Omental fat pad (tissue), 3 donors: ENCODE measurements at regions not wholly inside any gene's neighbourhood (a gene's known extent, or its start where the extent isn't known, plus 50 kb on each side); places are given as distances from the start of the nearest gene placed in this dataset.

ENCODE experiments used
- ATAC-seq: fragments of 150-250 bp; one replicate; pipeline ENCODE4 v1.9.1; 2016; ENCODE audit warnings: mild to moderate bottlenecking, moderate library complexity; ENCODE audit not compliant: low FRiP score
- DNase-seq: peaks from one replicate; pipeline ENCODE4 v3.0.0-alpha.2; 2019; ENCODE audit warnings: low spot score
- TF ChIP-seq, protein P1 (sequence below), 3 donors: fragments of 450-650 bp; IDR thresholded peaks; one replicate each; pipeline ENCODE4 v1.5.1; 2016 to 2017; ENCODE audit warnings: antibody characterized with exemption in 3 of 3, mild to moderate bottlenecking in 3 of 3, moderate library complexity in 2 of 3

DNA sequence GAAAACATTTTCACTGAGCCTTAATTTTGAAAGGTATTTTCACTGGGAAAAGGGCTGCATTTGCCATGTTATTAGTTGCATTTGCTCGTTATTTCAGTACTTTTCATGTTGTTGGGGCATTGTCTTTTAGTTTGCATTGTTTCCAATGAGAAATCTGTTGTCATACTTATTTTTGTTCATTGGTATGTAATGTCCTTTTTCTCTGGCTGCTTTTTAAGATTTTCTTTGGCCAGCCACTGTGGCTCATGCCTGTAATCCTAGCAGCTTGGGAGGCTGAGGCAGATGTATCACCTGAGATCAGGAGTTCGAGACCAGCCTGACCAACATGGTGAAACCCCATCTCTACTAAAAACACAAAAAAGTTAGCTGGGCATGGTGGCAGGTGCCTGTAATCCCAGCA lies 379.9 kb downstream of the SAMD5 start:
- ATAC-seq (no peak), DNase-seq (no peak)
- TF ChIP-seq, protein P1, sequence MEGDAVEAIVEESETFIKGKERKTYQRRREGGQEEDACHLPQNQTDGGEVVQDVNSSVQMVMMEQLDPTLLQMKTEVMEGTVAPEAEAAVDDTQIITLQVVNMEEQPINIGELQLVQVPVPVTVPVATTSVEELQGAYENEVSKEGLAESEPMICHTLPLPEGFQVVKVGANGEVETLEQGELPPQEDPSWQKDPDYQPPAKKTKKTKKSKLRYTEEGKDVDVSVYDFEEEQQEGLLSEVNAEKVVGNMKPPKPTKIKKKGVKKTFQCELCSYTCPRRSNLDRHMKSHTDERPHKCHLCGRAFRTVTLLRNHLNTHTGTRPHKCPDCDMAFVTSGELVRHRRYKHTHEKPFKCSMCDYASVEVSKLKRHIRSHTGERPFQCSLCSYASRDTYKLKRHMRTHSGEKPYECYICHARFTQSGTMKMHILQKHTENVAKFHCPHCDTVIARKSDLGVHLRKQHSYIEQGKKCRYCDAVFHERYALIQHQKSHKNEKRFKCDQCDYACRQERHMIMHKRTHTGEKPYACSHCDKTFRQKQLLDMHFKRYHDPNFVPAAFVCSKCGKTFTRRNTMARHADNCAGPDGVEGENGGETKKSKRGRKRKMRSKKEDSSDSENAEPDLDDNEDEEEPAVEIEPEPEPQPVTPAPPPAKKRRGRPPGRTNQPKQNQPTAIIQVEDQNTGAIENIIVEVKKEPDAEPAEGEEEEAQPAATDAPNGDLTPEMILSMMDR (IDR thresholded peaks at IDR 0.05): no peak

DNA sequence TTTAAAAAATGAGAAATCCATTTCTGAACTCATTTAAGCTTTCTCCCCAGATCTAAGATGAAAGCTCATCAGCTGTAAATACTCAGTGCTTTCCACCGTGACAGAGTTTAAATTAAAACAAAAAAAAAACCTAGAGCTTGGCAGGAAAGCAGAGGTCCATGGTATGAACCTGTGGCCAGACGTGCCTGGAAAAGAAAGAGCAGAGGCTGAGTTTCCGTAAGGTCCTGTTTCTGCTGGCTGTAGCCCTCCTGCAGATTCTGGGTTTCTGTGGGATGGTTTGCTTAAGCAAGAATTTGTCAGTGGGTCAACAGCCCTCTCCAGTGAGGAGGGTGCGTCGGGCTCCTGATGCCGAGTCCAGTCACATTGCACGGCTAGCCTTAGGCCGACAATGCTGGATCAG lies 383.2 kb downstream of the SAMD5 start:
- TF ChIP-seq, protein P1 (IDR thresholded peaks at IDR 0.05): no peak
- ATAC-seq (no peak), DNase-seq (no peak)

DNA sequence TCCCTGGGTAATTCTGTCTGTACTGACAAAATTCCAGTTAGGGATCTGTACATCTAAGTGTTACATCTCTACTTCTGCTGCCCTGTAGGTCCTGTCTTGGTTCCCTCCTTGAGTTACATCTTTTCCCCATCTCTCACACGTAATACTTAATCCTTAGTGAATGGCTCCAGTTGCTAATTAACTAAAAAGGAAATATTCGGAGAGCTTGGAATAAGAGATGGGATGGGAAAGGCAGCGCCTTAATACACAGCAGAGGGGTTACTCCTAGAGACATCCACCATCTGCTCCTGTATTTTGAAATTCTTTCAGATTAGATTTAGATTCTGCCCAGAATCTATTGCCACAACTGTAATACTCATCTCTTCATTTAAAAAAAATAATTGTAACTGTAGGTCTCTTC lies 384.0 kb downstream of the SAMD5 start:
- DNase-seq (no peak), ATAC-seq (no peak)
- TF ChIP-seq, protein P1 (IDR thresholded peaks at IDR 0.05): no peak

DNA sequence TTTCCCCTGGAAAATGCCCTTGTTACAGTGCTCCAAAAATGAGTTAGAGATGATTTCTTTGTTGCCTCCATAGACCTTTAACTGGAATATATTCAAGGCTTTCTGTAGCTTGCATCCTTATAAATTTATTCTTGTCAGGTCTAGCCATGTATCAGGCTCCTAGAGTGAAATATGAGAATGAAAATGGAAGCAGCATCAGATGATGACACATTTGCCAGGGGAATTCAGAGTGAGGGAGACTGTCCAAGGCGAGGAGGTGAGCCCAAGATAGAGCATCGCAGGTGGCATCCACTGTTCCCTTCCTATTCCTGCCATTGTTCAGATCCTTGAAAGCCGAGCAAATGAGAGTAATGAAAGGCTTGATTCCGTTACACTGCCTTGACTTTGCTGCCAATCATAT lies 386.8 kb downstream of the SAMD5 start:
- no peak for ATAC-seq
- no peak for DNase-seq
- TF ChIP-seq, protein P1 (IDR thresholded peaks at IDR 0.05): no peak

DNA sequence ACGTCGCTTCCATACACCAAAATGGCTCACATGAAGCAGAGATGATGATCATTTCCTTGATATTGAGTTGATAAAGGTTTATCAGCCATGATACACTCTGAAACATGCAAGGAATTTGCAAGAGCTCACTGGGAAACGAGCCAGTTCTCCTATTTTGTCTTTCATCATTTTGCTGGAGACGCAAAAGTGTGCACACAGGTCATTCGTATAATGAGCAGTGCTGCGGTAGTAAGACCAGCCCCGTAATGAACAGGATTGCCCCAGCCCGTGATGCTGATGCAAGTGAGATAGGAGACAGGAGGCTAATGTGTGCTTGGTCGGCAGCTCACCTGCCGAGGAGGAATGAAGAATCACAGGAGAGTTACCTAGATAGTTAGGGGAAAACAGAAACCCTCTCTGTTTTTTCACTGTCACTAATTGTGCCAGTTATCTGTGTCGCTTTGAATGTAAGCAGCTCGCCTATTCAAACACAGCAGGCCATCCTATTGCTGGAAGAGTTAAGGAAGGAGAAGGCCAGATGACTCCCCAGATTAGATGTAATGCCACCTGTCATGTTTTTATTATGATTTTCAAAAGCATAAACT lies 391.8 kb downstream of the SAMD5 start:
- DNase-seq (no peak), ATAC-seq (no peak)
- TF ChIP-seq, protein P1 (IDR thresholded peaks at IDR 0.05): no peak

DNA sequence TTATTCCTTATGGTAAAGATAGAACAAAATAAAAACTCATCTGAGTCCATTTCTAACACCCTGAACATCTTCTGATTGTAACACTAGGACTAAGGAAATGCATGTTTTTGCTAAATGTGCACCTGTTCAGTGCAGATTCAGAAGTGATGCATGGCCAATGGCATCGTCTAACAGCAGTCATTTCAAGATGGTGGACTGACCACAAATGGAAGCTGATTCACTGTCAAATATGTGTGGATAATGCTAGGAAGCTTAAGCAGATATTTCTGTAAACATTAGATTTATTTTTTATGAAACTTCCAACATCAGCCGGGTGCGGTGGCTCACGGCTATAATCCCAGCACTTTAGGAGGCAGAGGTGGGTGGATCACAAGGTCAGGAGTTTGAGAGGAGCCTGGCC lies 394.8 kb downstream of the SAMD5 start:
- TF ChIP-seq, protein P1 (IDR thresholded peaks at IDR 0.05): no peak
- ATAC-seq: no peak
- DNase-seq: no peak

DNA sequence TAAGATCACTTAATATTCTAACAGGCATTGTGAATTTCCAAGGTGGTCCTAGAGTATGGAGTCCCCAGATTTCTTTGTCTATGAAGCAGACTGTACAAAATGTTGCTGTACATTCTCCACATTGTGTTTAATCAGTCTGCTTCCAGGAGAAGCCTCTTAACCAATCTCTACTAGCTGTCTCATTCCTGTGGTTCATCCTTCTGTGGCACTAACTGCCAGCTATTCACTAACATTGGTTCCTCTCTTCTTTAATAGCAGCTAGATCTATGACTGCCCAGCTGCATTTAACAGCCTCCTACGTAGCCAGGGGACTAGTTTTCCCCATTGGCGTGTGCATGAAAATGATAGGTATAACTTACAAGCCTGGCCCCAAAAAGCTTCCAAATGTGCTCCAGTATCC lies 395.4 kb downstream of the SAMD5 start:
- TF ChIP-seq, protein P1 (IDR thresholded peaks at IDR 0.05): no peak
- ATAC-seq: no peak
- DNase-seq: no peak
